Gastrocnemius medialis (tissue), 4 donors: ENCODE measurements at regions not wholly inside any gene's neighbourhood (a gene's known extent, or its start where the extent isn't known, plus 50 kb on each side); places are given as distances from the start of the nearest gene placed in this dataset.

Source experiments
- ATAC-seq, 2 donors: fragments of 150-250 bp; one replicate each; pipeline ENCODE4 v1.9.1; 2016
- DNase-seq, 2 donors: peaks; one replicate each; pipeline ENCODE4 v3.0.0-alpha.2; 2019
- H3K27ac ChIP-seq, 4 donors: fragments of 200-600 bp; sonication (generic); 1 replicate in 1 of 4; 2 replicates in 3 of 4; pipeline ENCODE4 v1.5.1; 2016 to 2018; ENCODE audit warnings: mild to moderate bottlenecking in 2 of 4, moderate library complexity in 1 of 4
- H3K27me3 ChIP-seq, 3 donors: fragments of 200-600 bp; sonication (generic) in 2 of 3; 1 replicate in 1 of 3; 2 replicates in 2 of 3; pipeline versions ENCODE4 v1.5.1 to v1.6.0; 2016 to 2019; ENCODE audit warnings: mild to moderate bottlenecking in 1 of 3, moderate library complexity in 1 of 3
- H3K36me3 ChIP-seq, 2 donors: fragments of 200-600 bp; sonication (generic) in 1 of 2; one replicate each; pipeline ENCODE4 v1.5.1; 2017 to 2018
- H3K4me1 ChIP-seq, 2 donors: fragments of 200-600 bp; sonication (generic) in 1 of 2; one replicate each; pipeline ENCODE4 v1.5.1; 2016 to 2017; ENCODE audit warnings: mild to moderate bottlenecking in 2 of 2
- H3K4me3 ChIP-seq, 4 donors: fragments of 200-600 bp; sonication (generic) in 3 of 4; 1 replicate in 1 of 4; 2 replicates in 3 of 4; pipeline ENCODE4 v1.5.1; 2016 to 2019; ENCODE audit warnings: mild to moderate bottlenecking in 2 of 4
- H3K9me3 ChIP-seq, 3 donors: fragments of 200-600 bp; sonication (generic) in 2 of 3; 1 replicate in 1 of 3; 2 replicates in 2 of 3; pipeline ENCODE4 v1.5.1; 2016 to 2019
- POLR2A ChIP-seq, 2 donors: fragments of 450-650 bp; IDR thresholded peaks; one replicate each; pipeline ENCODE4 v1.6.1; 2017; ENCODE audit warnings: antibody characterized with exemption in 2 of 2, mild to moderate bottlenecking in 2 of 2, moderate library complexity in 2 of 2
- in situ Hi-C, 4 donors: fragments of 200-750 bp; cut with MboI; loops; one replicate each; pipeline versions ENCODE4 v1.15.0 to v1.8.0; 2017; ENCODE audit warnings: low sequenced_read_pairs in 4 of 4
- intact Hi-C: fragments of 100-400 bp; cut with DNase I; formaldehyde crosslinking; loops from one replicate; pipeline ENCODE4 v1.15.1; 2023; ENCODE audit warnings: low total_unique reads
- TF ChIP-seq, protein P1 (sequence below), 5 experiments: fragments of 450-650 bp in 3 of 5; fragments of 200-600 bp in 2 of 5; sonication (generic) in 2 of 5; IDR thresholded peaks in 4 of 5; conservative IDR thresholded peaks in 1 of 5; 1 replicate in 4 of 5; 2 replicates in 1 of 5; pipeline ENCODE4 v1.5.1; 2016 to 2019; ENCODE audit warnings: antibody characterized with exemption in 5 of 5, mild to moderate bottlenecking in 3 of 5, moderate library complexity in 3 of 5

DNA sequence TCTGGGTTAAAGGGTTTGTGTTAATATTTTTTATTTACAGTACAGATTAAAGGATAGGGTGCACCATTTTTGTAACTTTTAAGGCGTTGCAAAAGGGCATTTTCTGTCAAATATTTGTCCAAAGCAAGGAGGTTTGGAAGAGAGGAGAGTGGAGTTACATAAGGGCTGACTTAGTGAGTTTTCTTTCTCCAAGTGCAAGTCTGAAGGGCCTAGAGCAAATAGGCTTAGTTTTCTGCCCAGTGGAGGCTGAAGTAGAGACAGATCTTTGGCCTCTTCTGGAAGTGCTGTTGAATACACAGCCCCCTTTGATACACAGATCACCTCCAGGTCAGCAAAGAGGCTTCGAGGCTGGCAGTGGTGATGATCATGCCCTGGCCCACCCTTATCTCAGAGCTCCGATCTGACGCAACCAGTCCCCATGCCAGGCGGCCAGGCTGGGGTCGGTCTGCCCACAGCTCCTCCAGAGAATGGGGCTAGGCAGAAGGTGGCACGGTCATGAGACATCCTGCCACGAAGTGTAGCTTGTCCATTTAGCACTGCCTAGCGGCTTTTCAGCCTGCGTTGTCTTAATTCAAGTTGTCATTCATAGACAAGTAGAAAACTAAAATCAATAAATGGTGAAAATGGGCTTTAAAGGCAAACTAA is 79.5 kb upstream of the IRX3 start:
- Histone ChIP-seq H3K4me1 (no peaks in the 10 kb centered on the region), H3K27ac (no peak overlapping the region), H3K9me3 (no peaks in the 10 kb centered on the region), H3K27me3 (peaks cover 0 to 5% (median 0%) of the 10 kb centered on the region in 3 donors), H3K36me3 (no peaks in the 10 kb centered on the region), H3K4me3 (no peak overlapping the region)
- no peak for ATAC-seq
- intact Hi-C loops: no loop called here
- TF ChIP-seq POLR2A (IDR thresholded peaks at IDR 0.05): no peak
- TF ChIP-seq, protein P1, sequence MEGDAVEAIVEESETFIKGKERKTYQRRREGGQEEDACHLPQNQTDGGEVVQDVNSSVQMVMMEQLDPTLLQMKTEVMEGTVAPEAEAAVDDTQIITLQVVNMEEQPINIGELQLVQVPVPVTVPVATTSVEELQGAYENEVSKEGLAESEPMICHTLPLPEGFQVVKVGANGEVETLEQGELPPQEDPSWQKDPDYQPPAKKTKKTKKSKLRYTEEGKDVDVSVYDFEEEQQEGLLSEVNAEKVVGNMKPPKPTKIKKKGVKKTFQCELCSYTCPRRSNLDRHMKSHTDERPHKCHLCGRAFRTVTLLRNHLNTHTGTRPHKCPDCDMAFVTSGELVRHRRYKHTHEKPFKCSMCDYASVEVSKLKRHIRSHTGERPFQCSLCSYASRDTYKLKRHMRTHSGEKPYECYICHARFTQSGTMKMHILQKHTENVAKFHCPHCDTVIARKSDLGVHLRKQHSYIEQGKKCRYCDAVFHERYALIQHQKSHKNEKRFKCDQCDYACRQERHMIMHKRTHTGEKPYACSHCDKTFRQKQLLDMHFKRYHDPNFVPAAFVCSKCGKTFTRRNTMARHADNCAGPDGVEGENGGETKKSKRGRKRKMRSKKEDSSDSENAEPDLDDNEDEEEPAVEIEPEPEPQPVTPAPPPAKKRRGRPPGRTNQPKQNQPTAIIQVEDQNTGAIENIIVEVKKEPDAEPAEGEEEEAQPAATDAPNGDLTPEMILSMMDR (IDR thresholded peaks at IDR 0.05 in 4 of 5, conservative IDR thresholded peaks at IDR 0.05 in 1 of 5): no peak
- in situ Hi-C loops: no loop called here
- no peak for DNase-seq

DNA sequence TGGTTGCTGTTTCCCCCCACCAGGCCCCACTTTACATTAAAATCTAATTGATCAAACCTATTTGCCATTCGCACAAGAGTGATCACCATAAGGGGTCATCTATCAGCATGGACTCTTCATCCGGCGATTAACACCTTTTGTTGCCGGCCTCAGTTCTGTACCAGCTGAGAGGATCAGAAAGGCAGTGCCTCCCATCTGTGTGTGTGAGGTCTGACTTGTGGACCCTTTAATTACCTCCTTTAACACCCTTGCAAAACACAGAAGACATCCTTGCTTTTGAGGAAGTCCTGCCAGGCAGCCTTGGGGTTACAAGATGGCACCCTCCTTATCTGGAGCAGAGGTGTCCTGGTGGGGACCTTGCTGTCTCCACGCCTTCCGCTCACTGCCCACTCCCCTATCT is 77.2 kb upstream of the IRX3 start:
- Histone ChIP-seq H3K36me3 (no peaks in the 10 kb centered on the region), H3K4me3 (no peak overlapping the region), H3K27ac (no peak overlapping the region), H3K4me1 (no peaks in the 10 kb centered on the region), H3K27me3 (no peaks in the 10 kb centered on the region), H3K9me3 (no peaks in the 10 kb centered on the region)
- DNase-seq: no peak
- intact Hi-C loops (no loop called here), in situ Hi-C loops (no loop called here)
- ATAC-seq: no peak
- TF ChIP-seq POLR2A (IDR thresholded peaks at IDR 0.05): no peak
- TF ChIP-seq, protein P1 (IDR thresholded peaks at IDR 0.05 in 4 of 5, conservative IDR thresholded peaks at IDR 0.05 in 1 of 5): no peak

DNA sequence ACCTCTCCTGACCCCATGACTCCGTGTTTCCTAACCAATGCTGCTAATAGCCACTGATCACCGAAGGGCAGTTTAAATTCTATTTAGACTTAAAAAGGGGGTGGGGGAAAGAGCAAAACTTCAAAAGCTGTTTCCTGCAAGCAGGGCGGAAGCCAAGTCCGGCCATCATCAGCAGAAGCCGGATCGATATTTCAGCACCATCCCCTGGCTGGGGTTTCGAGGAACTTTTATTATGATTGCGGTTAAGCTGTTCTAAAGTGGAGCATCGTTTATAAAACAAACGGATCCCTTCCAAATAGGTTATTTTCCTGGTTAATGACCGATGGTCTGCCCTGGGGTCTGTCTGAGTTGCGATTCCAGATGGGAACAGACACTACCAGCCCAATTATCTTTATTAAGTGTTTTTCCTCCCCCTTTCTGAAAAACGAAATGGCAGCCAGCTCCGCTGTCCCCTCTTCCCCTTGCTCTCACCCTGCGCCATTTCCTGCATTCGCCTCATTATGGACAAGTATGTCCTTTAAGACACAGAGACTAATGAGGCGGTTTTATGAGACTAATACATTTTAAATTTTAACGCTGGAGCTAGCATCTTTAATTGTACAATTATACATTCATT is 76.1 kb upstream of the IRX3 start:
- in situ Hi-C loops: no loop called here
- no peak for ATAC-seq
- Histone ChIP-seq H3K9me3 (no peaks in the 10 kb centered on the region), H3K36me3 (no peaks in the 10 kb centered on the region), H3K27me3 (no peaks in the 10 kb centered on the region), H3K27ac (no peak overlapping the region), H3K4me1 (no peaks in the 10 kb centered on the region), H3K4me3 (no peak overlapping the region)
- TF ChIP-seq, protein P1 (IDR thresholded peaks at IDR 0.05 in 4 of 5, conservative IDR thresholded peaks at IDR 0.05 in 1 of 5): no peak
- no peak for TF ChIP-seq POLR2A (IDR thresholded peaks at IDR 0.05)
- DNase-seq: no peak
- intact Hi-C loops: no loop called here

DNA sequence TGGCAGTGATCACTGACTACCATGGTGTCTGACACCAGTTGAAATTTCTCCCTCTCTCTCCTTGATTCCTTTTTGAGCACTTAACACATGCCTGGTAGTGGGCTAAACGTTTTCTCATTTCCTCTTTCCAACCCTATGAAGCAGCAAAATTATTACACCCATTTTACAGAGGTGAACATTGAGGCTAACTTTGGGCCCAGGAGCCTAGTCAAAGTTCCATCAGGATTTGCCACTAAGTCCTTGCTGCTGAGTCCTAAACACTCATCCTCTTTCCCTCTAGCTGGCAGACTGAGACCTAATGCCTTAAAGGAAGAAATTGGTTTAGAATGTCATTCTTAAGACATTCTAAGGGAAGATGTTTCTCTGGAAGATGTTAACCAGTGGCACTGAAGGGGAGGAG is 74.7 kb upstream of the IRX3 start:
- no peak for TF ChIP-seq POLR2A (IDR thresholded peaks at IDR 0.05)
- TF ChIP-seq, protein P1 (IDR thresholded peaks at IDR 0.05 in 4 of 5, conservative IDR thresholded peaks at IDR 0.05 in 1 of 5): no peak
- intact Hi-C loops: no loop called here

More for the DNA sequence above, 74.7 kb upstream of the IRX3 start:
- no peak for ATAC-seq
- Histone ChIP-seq H3K36me3 (no peaks in the 10 kb centered on the region), H3K9me3 (no peaks in the 10 kb centered on the region), H3K4me3 (no peak overlapping the region), H3K27ac (no peak overlapping the region), H3K4me1 (no peaks in the 10 kb centered on the region), H3K27me3 (no peaks in the 10 kb centered on the region)
- no peak for DNase-seq
- in situ Hi-C loops: no loop called here
